H1 (cell line): ENCODE measurements at regions not wholly inside any gene's neighbourhood (a gene's known extent, or its start where the extent isn't known, plus 50 kb on each side); places are given as distances from the start of the nearest gene placed in this dataset.

Experiments
- CTCF ChIA-PET: fragments of 300-600 bp; sonication (Branson Sonifier 250); formaldehyde crosslinking; loops from one replicate; lab custom pipeline; 2021; ENCODE audit not compliant: partially characterized antibody; lab: Charles Lee
- POLR2A ChIA-PET: fragments of 300-600 bp; sonication (Branson Sonifier 250); formaldehyde crosslinking; loops from one replicate; lab custom pipeline; 2021; ENCODE audit warnings: inconsistent platforms; ENCODE audit not compliant: partially characterized antibody; lab: Charles Lee
- DNase-seq, 2 experiments: peaks; one replicate each; pipeline versions ENCODE4 v3.0.0 to v3.0.0-alpha.2; 2010 to 2022; ENCODE audit warnings: low spot score in 2 of 2, low read depth in 1 of 2, mixed read lengths in 1 of 2
- FAIRE-seq: peaks from 2 replicates; lab custom pipeline; 2011; peaks lifted over from hg19 to GRCh38; lab: Jason Lieb, UNC
- H2AFZ ChIP-seq: 2 replicates; pipeline ENCODE4 v1.8.1; 2012; ENCODE audit warnings: low read length, inconsistent platforms
- H2AK5ac ChIP-seq: 2 replicates; pipeline ENCODE4 v1.6.1; 2013; ENCODE audit warnings: low read depth, low read length
- H2BK120ac ChIP-seq: replicated peaks from 2 replicates; pipeline ENCODE3; 2013; ENCODE audit warnings: low read depth, low read length, inconsistent platforms
- H2BK12ac ChIP-seq: 2 replicates; pipeline ENCODE4 v1.6.1; 2013; ENCODE audit warnings: low read depth, low read length
- H2BK15ac ChIP-seq: 2 replicates; pipeline ENCODE4 v1.6.1; 2013; ENCODE audit warnings: low read length
- H2BK20ac ChIP-seq: 2 replicates; pipeline ENCODE4 v1.6.1; 2013; ENCODE audit warnings: low read length
- H2BK5ac ChIP-seq: 2 replicates; pipeline ENCODE4 v1.6.1; 2013; ENCODE audit warnings: low read depth, low read length
- H3K14ac ChIP-seq: 2 replicates; pipeline ENCODE4 v1.6.1; 2013; ENCODE audit warnings: inconsistent platforms; ENCODE audit not compliant: insufficient read length
- H3K18ac ChIP-seq: 2 replicates; pipeline ENCODE4 v1.6.1; 2013; ENCODE audit warnings: low read length; ENCODE audit errors: extremely low read depth
- H3K23ac ChIP-seq: 2 replicates; pipeline ENCODE4 v1.6.1; 2013; ENCODE audit warnings: inconsistent platforms; ENCODE audit not compliant: insufficient read length
- H3K23me2 ChIP-seq: 2 replicates; pipeline ENCODE4 v1.6.1; 2013; ENCODE audit warnings: low read depth, low read length
- H3K27ac ChIP-seq: 2 replicates; pipeline ENCODE4 v1.6.1; 2011; ENCODE audit warnings: low read depth, low read length, inconsistent platforms
- H3K27me3 ChIP-seq, 4 experiments: replicated peaks in 1 of 4; 1 replicate in 1 of 4; 2 replicates in 3 of 4; pipeline versions ENCODE4 v1.6.1 to v1.8.1; 2011 to 2013; ENCODE audit warnings: low read length in 3 of 4, mild to moderate bottlenecking in 3 of 4, inconsistent platforms in 2 of 4, mixed read lengths in 2 of 4, moderate library complexity in 1 of 4; ENCODE audit not compliant: control insufficient read depth in 3 of 4, insufficient read depth in 3 of 4; ENCODE audit errors: extremely low read depth in 1 of 4
- H3K36me3 ChIP-seq, 4 experiments: 2 replicates each; pipeline versions ENCODE4 v1.6.1 to v1.8.1; 2011 to 2013; ENCODE audit warnings: mild to moderate bottlenecking in 4 of 4, low read length in 3 of 4, moderate library complexity in 2 of 4, control low read depth in 1 of 4, inconsistent platforms in 1 of 4; ENCODE audit not compliant: insufficient read depth in 4 of 4, control insufficient read depth in 2 of 4
- H3K4ac ChIP-seq: replicated peaks from 2 replicates; pipeline ENCODE3; 2013; ENCODE audit warnings: low read length, low read depth, mixed read lengths, inconsistent platforms; ENCODE audit not compliant: insufficient read length
- H3K4me1 ChIP-seq, 4 experiments: replicated peaks in 1 of 4; 1 replicate in 1 of 4; 2 replicates in 3 of 4; pipeline versions ENCODE4 v1.6.1 to v1.8.1; 2011 to 2013; ENCODE audit warnings: low read length in 3 of 4, inconsistent platforms in 2 of 4, mixed read lengths in 1 of 4; ENCODE audit not compliant: insufficient read depth in 4 of 4, control insufficient read depth in 3 of 4
- H3K4me2 ChIP-seq, 2 experiments: 2 replicates each; pipeline versions ENCODE4 v1.6.1 to v1.8.1; 2011 to 2013; ENCODE audit warnings: low read depth in 2 of 2, low read length in 2 of 2, control low read depth in 1 of 2, inconsistent platforms in 1 of 2, mild to moderate bottlenecking in 1 of 2; ENCODE audit not compliant: insufficient read depth in 1 of 2
- H3K4me3 ChIP-seq, 4 experiments: fragments of 200-600, 300-600 bp in 1 of 4; sonication (generic), shearing (Covaris generic), sonication (Bioruptor Twin) in 1 of 4; 2 replicates each; pipeline versions ENCODE4 v1.5.1 to v1.8.1; 2011 to 2016; ENCODE audit warnings: low read length in 4 of 4, low read depth in 3 of 4, control low read depth in 2 of 4, inconsistent platforms in 2 of 4, mild to moderate bottlenecking in 2 of 4, mixed read lengths in 1 of 4, moderate library complexity in 1 of 4; ENCODE audit not compliant: insufficient read depth in 2 of 4; ENCODE audit errors: extremely low read depth in 1 of 4
- H3K56ac ChIP-seq: replicated peaks from 2 replicates; pipeline ENCODE3; 2013; ENCODE audit warnings: low read depth, mild to moderate bottlenecking, mixed read lengths, low read length, inconsistent platforms; ENCODE audit not compliant: insufficient read length
- H3K79me1 ChIP-seq: 2 replicates; pipeline ENCODE4 v1.6.1; 2013; ENCODE audit warnings: low read depth, low read length, control low read depth
- H3K79me2 ChIP-seq, 2 experiments: 2 replicates each; pipeline versions ENCODE4 v1.6.1 to v1.8.1; 2012 to 2013; ENCODE audit warnings: low read length in 2 of 2, mild to moderate bottlenecking in 2 of 2, inconsistent platforms in 1 of 2; ENCODE audit not compliant: insufficient read depth in 2 of 2, control insufficient read depth in 1 of 2
- H3K9ac ChIP-seq, 4 experiments: replicated peaks in 1 of 4; 1 replicate in 1 of 4; 2 replicates in 3 of 4; pipeline versions ENCODE4 v1.6.1 to v1.8.1; 2011 to 2013; ENCODE audit warnings: low read depth in 3 of 4, low read length in 3 of 4, control low read depth in 2 of 4, mild to moderate bottlenecking in 2 of 4, moderate library complexity in 2 of 4, inconsistent platforms in 1 of 4; ENCODE audit errors: extremely low read depth in 1 of 4
- H3K9me3 ChIP-seq, 2 experiments: 2 replicates each; pipeline versions ENCODE4 v1.6.1 to v1.8.1; 2012 to 2013; ENCODE audit warnings: mild to moderate bottlenecking in 2 of 2, moderate library complexity in 2 of 2, control low read depth in 1 of 2, inconsistent platforms in 1 of 2, low read depth in 1 of 2, low read length in 1 of 2, mixed read lengths in 1 of 2; ENCODE audit not compliant: insufficient read depth in 2 of 2
- H4K20me1 ChIP-seq, 2 experiments: replicated peaks in 1 of 2; 2 replicates each; pipeline versions ENCODE3 to v1.8.1; 2011 to 2013; ENCODE audit warnings: inconsistent platforms in 2 of 2, low read length in 2 of 2, mild to moderate bottlenecking in 1 of 2; ENCODE audit not compliant: insufficient read depth in 2 of 2, control insufficient read depth in 1 of 2
- H4K5ac ChIP-seq: 2 replicates; pipeline ENCODE4 v1.6.1; 2013; ENCODE audit warnings: low read length, low read depth, mixed read lengths, inconsistent platforms; ENCODE audit not compliant: insufficient read length
- H4K8ac ChIP-seq: 2 replicates; pipeline ENCODE4 v1.8.0; 2013; ENCODE audit warnings: mild to moderate bottlenecking, moderate library complexity, low read length, inconsistent platforms; ENCODE audit not compliant: insufficient read depth; ENCODE audit errors: extremely low read depth
- H4K91ac ChIP-seq: replicated peaks from 2 replicates; pipeline ENCODE3; 2013; ENCODE audit warnings: low read length, mixed read lengths, inconsistent platforms; ENCODE audit not compliant: insufficient read length
- CBX8 ChIP-seq: fragments of 300-800, 300-1000 bp; sonication (generic); IDR thresholded peaks from 2 replicates; pipeline ENCODE4 v1.7.1; 2016; ENCODE audit warnings: low read depth, low read length, borderline replicate concordance
- CEBPB ChIP-seq: IDR thresholded peaks from 2 replicates; pipeline ENCODE4 v1.6.1; 2012; ENCODE audit warnings: low read depth, low read length
- HDAC2 ChIP-seq, 2 experiments: fragments of 300-600 bp in 1 of 2; sonication (generic) in 1 of 2; IDR thresholded peaks; 2 replicates each; pipeline ENCODE4 v1.6.1; 2011 to 2012; ENCODE audit warnings: low read depth in 2 of 2, low read length in 2 of 2, mild to moderate bottlenecking in 2 of 2, moderate library complexity in 2 of 2, borderline replicate concordance in 1 of 2, inconsistent platforms in 1 of 2
- KDM4A ChIP-seq: IDR thresholded peaks from one replicate; pipeline ENCODE4 v1.7.1; 2012; ENCODE audit warnings: low read depth, mild to moderate bottlenecking, moderate library complexity, low read length, inconsistent platforms; ENCODE audit not compliant: severe bottlenecking
- KDM5A ChIP-seq: fragments of 200-600 bp; IDR thresholded peaks from 2 replicates; pipeline ENCODE4 v1.7.1; 2012; ENCODE audit warnings: mild to moderate bottlenecking, low read length, inconsistent platforms, mixed read lengths
- PHF8 ChIP-seq: fragments of 200-600 bp; sonication (generic); conservative IDR thresholded peaks from 2 replicates; pipeline ENCODE4 v1.7.1; 2012; ENCODE audit warnings: low read depth, mild to moderate bottlenecking, inconsistent platforms, low read length, moderate library complexity
- POLR2A ChIP-seq, 2 experiments: IDR thresholded peaks; 1 replicate in 1 of 2; 2 replicates in 1 of 2; pipeline ENCODE4 v1.6.1; 2011; ENCODE audit warnings: low read depth in 2 of 2, low read length in 2 of 2, mild to moderate bottlenecking in 2 of 2; ENCODE audit errors: control extremely low read depth in 1 of 2
- POLR2AphosphoS5 ChIP-seq: IDR thresholded peaks from 2 replicates; pipeline ENCODE4 v1.6.1; 2011; ENCODE audit warnings: low read depth, low read length
- RAD21 ChIP-seq, 2 experiments: IDR thresholded peaks in 1 of 2; conservative IDR thresholded peaks in 1 of 2; 2 replicates each; pipeline ENCODE4 v1.6.1; 2011; ENCODE audit warnings: low read depth in 2 of 2, low read length in 2 of 2, improper control_type of control experiment in 1 of 2, inconsistent platforms in 1 of 2, mild to moderate bottlenecking in 1 of 2, moderate library complexity in 1 of 2
- RBBP5 ChIP-seq: IDR thresholded peaks from 2 replicates; pipeline ENCODE4 v1.7.1; 2012; ENCODE audit warnings: low read depth, mild to moderate bottlenecking, inconsistent platforms, low read length, moderate library complexity, borderline replicate concordance
- SIRT6 ChIP-seq: IDR thresholded peaks from one replicate; pipeline ENCODE4 v1.7.1; 2012; ENCODE audit warnings: low read length, inconsistent platforms
- TCF12 ChIP-seq: IDR thresholded peaks from 2 replicates; pipeline ENCODE4 v1.6.1; 2011; ENCODE audit warnings: low read depth, mild to moderate bottlenecking, low read length
- WGBS, 2 experiments: shearing (Covaris generic) in 1 of 2; methylation state at CpG; one replicate each; pipeline versions ENCODE4 v1.1.6 to v1.1.7; 2013 to 2015; ENCODE audit warnings: low lambda C conversion rate in 2 of 2, mixed read lengths in 2 of 2, inconsistent platforms in 1 of 2, low coverage in 1 of 2, missing lambda C conversion rate in 1 of 2; ENCODE audit not compliant: insufficient replicate concordance in 2 of 2, insufficient coverage in 1 of 2, insufficient read length in 1 of 2; ENCODE audit errors: extremely low coverage in 1 of 2, missing lambda C conversion rate in 1 of 2; 5-methylcytosine and 5-hydroxymethylcytosine counted together

- Histone ChIP-seq H3K23me2 (no peaks in the 10 kb centered on the region; the same call in 1 of the 2 replicates), H3K9ac (no peak overlapping the region), H3K27me3 (no peaks in the 10 kb centered on the region), H3K4me1 (no peaks in the 10 kb centered on the region), H2BK5ac (no peak overlapping the region), H4K20me1 (no peaks in the 10 kb centered on the region), H4K8ac (no peak overlapping the region), H3K23ac (no peak overlapping the region), H3K9me3 (no peaks in the 10 kb centered on the region), H4K5ac (no peak overlapping the region), H2AFZ (no peak overlapping the region), H3K36me3 (no peaks in the 10 kb centered on the region), H2AK5ac (no peak overlapping the region), H2BK12ac (no peak overlapping the region), H3K4ac (no peak overlapping the region), H2BK120ac (no peak overlapping the region), H2BK20ac (no peak overlapping the region), H3K14ac (no peak overlapping the region), H3K79me2 (no peaks in the 10 kb centered on the region), H2BK15ac (no peak overlapping the region), H3K4me2 (no peak overlapping the region), H3K27ac (no peak overlapping the region), H3K18ac (no peak overlapping the region), H3K56ac (no peak overlapping the region), H4K91ac (no peak overlapping the region), H3K4me3 (no peak overlapping the region), H3K79me1 (no peaks in the 10 kb centered on the region)
- DNase-seq = no peak
- FAIRE-seq = no peak
- ChIA-PET CTCF (interaction anchor here (0.8 kb wide), 1 partner anchor 14 kb away, joined by 4 read pairs; no protein-coding TSS in a partner anchor), POLR2A (no interaction called here)
- WGBS, 2 experiments = 82% methylated on average over 1 of the region's 1 CpG; no CpG with 5 or more reads in 1 of the 2 experiments
- TF ChIP-seq TCF12 = no peak
- no peak for TF ChIP-seq KDM5A
- no peak for TF ChIP-seq RBBP5
- no peak for TF ChIP-seq POLR2A (IDR thresholded peaks at IDR 0.05; ENCODE audit: control extremely low read depth in 1 of 2, low read depth in 2 of 2, low read length in 2 of 2)
- TF ChIP-seq RAD21 (IDR thresholded peaks at IDR 0.05 in 1 of 2, conservative IDR thresholded peaks at IDR 0.05 in 1 of 2; ENCODE audit: low read depth in 2 of 2, low read length in 2 of 2) = no peak
- TF ChIP-seq SIRT6 = no peak
- TF ChIP-seq POLR2AphosphoS5 = no peak
- no peak for TF ChIP-seq HDAC2 (IDR thresholded peaks at IDR 0.05; ENCODE audit: borderline replicate concordance in 1 of 2, low read depth in 2 of 2, low read length in 2 of 2)
- no peak for TF ChIP-seq CEBPB
- TF ChIP-seq KDM4A = no peak
- no peak for TF ChIP-seq CBX8
- TF ChIP-seq PHF8 = no peak
These were observed 920.1 kb downstream of the FLRT2 start for GRCh38 chr14:86450085-86450484.
